ENCODE measurements at regions not wholly inside any gene's neighbourhood (a gene's known extent, or its start where the extent isn't known, plus 50 kb on each side); places are given as distances from the start of the nearest gene placed in this dataset.
"Not testable (repeated sequence)": the region's sequence is repeated elsewhere in the genome, so short reads cannot be mapped to it uniquely, and the experiment has no call there.

DNA sequence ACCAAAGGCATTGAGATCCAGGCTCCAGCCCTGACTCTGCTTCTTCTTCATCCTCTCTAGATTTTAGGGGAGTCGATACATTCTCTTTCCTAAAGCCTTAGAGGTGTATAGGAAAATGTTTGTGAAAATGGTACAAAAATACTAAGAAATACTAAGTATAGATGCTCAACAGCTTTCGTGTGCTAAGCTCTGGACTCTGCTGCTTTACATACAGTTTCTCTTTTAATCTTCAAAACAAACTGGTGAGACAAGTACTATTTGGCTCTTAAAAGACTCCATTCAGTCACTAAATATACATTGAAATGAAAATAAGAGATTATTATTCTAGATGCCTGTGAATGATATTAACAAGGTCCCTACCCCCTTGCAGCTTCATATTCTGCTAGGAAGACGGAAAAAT, 174.5 kb upstream of the TRPM3 start:
- ChIA-PET CTCF (interaction anchor here (0.8 to 1.3 kb wide), 2 partner anchors 10 to 1418 kb away, joined by 3 to 6 read pairs; no protein-coding TSS in a partner anchor), POLR2A (no interaction called here)

DNA sequence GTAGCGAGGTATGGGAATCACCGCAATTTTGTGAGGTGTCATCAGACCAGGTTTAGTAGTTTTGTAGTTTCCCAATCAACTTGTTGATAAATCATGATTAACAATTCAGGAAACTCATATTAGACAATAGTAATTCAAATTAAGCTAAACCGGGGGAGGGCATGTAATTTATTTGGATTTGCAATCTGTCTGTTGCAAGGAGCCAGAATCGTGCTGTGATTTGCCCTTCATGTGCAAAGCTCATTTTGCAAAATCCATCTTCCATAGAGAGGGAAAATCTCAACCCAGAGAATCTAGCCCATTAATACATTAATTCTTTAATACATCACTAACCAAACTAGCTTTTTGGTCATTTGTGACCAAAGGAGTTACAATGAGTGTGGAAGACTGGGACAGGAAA, 164.7 kb upstream of the TRPM3 start:
- POLR2A ChIA-PET: no interaction called here

DNA sequence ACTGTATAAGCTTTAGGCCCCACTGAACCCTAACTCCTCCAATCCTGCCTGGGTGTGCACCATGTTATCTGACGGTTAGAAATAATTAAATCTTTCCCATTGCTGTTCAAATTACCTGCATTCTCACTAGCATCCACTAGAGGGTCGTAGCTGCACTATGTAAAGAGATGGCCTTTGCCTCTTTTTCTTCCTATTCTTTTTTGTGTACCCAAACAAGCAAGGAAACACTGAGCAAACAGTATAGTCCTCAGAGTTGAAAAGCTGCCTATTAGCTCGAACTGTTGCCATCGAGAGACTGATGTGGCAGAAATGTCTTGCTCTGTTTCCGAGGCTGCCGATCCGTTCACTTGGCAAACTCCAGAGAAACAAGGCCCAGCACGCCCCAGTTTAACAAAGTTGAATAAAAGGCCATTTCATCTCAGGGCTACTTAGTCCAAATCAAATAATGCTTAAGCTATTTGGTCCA, 163.8 kb upstream of the TRPM3 start:
- CTCF ChIA-PET: interaction anchor here (0.6 to 1.1 kb wide), 5 partner anchors 10 to 645 kb away, joined by 3 to 7 read pairs (median 5); no protein-coding TSS in a partner anchor
- POLR2A ChIA-PET: no interaction called here

More for the DNA sequence above, 164.7 kb upstream of the TRPM3 start:
- CTCF ChIA-PET: interaction anchor here (0.6 to 1.1 kb wide), 3 partner anchors 9 to 198 kb away, joined by 3 to 6 read pairs (median 3); no protein-coding TSS in a partner anchor

DNA sequence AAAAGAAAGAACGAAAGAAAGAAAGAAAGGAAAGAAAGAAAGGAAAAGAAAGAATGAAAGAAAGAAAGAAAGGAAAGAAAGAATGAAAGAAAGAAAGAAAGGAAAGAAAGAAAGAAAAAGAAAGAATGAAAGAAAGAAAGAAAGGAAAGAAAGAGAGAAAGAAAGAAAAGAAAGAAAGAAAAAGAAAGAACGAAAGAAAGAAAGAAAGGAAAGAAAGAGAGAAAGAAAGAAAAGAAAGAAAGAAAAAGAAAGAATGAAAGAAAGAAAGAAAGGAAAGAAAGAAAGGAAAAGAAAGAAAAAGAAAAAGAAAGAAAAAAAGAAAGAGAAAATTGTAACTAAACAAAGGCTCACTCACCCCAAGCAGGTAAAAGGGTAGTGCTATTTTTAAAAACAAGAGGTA, 160.7 kb upstream of the TRPM3 start:
- CTCF ChIA-PET, POLR2A ChIA-PET: not testable (repeated sequence)

DNA sequence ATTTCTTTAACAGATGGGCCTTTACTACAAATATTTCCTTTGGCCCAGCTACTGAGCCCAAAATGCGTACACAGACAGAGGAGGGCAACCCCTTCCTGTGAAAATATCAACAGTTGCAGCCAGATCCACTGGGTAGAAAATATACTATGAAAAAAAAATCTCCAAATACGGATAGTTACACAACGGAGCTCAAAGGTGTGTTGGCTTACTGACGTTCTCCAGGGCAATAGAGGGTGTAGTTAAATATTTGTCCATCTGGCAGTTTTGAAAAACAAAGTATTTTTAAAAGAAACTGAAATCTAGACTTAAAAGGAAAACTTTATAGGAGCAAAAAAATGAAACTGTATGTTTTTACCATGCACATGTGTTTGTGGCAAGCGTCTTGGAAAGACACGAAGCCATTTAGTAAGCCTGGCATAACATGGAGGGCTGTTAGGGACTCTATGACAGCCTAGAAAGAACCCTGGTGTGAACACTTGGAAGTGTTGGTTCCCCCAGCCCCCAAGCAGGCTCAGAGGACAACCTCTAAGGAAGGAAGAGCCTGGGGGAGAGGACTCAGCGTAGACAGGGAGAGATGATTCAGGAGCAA, 157.8 kb upstream of the TRPM3 start:
- ChIA-PET POLR2A (no interaction called here), CTCF (no interaction called here)

DNA sequence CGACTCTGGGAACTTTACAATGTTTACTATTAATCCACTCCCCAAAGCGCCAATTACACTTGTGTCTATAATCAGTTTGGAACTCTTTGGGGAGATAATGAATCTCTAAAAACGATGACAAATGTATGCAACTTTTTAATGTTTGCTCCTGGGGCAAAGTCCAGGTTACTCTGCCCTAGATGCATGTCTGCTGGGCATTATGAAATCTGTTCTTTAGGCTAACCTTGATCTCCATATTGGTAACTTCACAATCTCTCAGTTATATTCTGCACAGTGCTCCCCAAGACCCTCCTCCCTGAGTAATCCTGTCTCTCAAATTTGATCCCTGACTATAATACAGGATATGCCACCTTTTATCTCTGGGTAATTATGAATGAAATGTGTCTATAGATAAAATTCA, 152.2 kb upstream of the TRPM3 start:
- ChIA-PET POLR2A (no interaction called here), CTCF (no interaction called here)

DNA sequence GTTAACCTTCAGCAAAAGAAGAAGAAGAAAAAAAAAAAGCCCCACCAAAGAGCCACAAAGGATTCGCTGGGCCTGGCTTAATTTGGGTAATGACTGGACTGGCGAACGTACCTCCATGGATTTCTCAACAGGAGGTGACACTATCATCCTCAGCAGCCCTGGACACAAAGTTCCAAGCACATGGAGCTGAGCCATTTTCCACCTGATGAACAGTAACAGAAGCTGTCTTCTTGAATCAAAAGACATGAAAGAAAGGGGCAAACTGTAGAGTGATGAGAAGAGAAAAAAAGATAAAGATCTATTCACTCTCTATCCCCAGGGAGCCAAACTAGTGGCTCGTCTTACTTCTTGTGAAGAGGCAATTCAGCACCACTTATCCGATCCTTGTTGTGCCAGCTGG, 150.2 kb upstream of the TRPM3 start:
- POLR2A ChIA-PET: no interaction called here
- CTCF ChIA-PET: interaction anchor here (1.3 kb wide), 1 partner anchor 13 kb away, joined by 7 read pairs; no protein-coding TSS in a partner anchor

DNA sequence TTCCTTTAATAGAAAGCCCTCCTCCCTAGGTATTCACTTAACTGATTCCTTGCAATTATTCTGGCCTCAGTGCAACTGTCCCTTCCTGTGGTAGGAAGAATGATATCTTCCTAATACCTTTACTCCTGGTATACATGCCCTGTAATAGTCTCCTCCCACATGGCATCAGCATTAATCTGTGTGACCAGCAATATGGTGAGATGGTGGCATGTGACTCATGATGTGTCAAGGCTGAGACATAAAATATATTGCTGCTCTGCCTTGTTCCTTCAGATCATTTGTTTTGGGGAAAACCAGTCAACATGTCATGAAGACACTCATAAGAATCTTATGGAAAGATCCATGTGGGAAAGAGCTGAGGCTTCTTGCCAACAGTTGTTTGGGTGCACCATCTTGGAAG, 149.1 kb upstream of the TRPM3 start:
- POLR2A ChIA-PET: no interaction called here
- CTCF ChIA-PET: interaction anchor here (1.3 kb wide), 1 partner anchor 14 kb away, joined by 7 read pairs; no protein-coding TSS in a partner anchor

DNA sequence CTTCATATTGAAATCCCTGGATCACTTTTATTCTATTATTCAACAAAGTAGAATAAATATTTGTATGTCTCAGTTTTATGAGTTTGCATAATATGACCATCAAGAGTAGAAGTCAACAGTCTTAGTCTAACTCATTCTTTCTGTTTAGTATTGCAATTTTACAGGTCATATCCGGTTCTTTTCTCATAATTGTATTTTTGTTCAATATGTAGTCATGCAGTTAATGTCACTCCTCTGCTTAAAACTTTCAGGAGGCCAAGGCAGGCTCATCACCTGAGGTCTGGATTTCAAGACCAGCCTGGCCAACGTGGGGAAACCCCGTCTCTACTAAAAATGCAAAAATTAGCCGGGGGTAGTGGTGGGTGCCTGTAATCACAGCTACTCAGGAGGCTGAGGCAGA, 148.4 kb upstream of the TRPM3 start:
- POLR2A ChIA-PET: no interaction called here

DNA sequence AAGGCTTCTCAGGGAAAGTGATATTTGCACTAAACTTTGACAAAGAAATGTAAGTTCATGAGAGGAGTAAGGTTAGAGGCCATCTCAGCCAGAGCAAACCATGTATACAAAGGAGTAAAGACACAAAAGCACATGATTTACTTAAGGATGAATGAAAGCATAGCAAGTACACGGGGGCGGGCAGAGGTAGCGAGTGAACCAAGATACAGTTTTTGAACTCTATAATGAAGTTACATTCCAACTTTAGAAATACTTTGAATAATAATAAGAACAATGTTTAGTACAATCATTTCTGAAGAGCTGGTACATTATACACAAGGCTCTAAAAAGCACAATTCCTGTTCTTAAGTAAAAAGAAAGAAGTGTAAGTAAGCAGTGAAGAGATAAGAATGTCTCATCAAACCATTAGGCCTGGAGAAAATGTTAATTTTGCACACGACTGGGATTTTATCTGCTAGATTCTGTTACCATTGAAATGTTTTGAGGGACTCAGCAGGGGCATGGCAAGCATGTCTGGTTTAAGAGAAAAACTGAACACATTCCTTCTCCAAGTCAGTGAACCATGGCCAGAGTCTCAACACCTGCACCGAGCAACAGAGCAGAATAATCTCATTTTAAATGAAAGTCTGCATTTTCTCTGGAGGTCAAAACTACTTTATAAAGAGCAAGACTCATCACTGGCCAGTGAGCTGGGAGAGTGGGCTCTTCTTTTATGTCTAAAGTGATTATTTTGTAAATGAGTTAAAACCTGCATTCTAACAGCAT, 147.6 kb upstream of the TRPM3 start:
- CTCF ChIA-PET: no interaction called here
- POLR2A ChIA-PET: no interaction called here

More for the DNA sequence above, 148.4 kb upstream of the TRPM3 start:
- CTCF ChIA-PET: no interaction called here

DNA sequence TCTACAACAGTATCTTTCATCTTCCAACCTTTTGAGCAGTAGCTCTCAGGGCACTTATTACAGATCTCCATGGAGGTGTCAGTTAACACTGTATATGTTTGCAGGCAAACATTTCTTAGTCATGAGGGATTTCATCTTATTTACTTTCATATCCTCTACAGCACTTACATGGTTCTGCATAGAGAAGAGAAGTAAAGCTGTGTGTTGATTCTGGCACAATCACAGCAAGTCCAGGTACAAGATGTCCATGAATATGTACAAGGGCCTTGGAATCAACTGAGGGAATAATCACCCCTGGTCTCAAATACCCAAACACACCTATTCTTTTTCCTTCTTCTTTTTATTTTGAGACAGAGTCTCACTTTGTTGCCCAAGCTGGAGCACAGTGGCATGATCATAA, 142.0 kb upstream of the TRPM3 start:
- ChIA-PET CTCF (no interaction called here), POLR2A (no interaction called here)

DNA sequence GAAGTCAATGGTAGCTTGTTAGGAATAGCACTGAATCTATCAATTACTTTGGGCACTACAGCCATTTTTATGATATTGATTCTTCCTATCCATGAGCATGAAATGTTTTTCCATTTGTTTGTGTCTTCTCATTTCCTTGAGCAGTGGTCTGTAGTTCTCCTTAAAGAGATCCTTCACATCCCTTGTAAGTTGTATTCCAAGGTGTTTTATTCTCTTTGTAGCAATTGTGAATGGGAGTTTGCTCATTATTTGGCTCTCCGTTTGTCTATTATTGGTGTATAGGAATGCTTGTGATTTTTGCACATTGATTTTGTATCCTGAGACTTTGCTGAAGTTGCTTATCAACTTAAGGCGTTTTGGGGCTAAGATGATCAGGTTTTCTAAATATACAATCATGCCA, 139.0 kb upstream of the TRPM3 start:
- CTCF ChIA-PET, POLR2A ChIA-PET: not testable (repeated sequence)

DNA sequence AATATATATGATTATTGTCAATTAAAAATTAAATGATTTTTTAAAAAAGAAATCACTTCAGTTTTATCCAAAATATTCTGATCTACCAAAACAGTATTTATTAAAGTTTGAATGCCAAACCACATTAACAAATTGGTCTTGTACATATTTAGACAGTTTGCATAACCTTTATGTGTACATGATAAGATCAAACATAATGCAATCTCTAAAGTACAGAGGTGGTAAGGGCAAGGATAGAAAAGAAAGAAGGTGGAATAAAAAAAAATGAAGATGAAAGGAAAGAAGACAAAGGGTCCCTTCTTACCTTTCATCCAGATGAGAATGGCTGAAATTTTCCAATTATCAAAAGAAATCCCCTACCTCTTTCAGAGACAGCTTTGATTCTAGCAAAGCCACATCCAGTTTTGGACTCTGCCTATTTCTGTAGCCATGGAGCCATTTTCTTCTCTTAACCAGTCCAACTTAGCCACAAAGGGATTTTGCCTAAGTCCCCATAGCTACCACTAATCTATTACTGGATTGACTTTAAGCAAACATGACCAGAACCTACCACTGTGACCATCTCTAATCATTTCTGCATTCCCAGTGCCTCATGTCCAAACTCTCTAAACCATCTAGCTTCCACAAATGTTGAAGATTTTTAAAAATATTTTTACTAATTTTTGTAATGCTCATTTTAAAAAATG, 133.3 kb upstream of the TRPM3 start:
- POLR2A ChIA-PET: no interaction called here
- CTCF ChIA-PET: no interaction called here

DNA sequence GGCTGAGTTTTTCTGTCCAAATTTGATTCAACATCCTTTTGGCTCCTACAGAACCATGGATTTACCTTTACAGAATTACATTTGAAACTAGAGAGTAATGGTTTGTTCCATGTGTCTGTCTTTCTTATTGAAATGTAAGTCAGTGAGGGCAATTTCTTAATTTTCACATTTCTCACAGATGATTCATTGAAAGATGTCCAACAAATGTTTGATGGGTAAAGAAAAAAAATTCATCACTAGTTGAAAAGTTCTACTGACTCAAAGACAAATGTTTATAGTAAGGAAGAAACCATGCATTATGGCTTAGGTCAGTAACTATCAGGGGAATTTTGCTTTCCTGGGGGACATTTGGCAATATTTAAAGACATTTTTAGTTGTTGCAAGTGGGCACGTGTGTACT, 131.6 kb upstream of the TRPM3 start:
- CTCF ChIA-PET: no interaction called here
- POLR2A ChIA-PET: no interaction called here

DNA sequence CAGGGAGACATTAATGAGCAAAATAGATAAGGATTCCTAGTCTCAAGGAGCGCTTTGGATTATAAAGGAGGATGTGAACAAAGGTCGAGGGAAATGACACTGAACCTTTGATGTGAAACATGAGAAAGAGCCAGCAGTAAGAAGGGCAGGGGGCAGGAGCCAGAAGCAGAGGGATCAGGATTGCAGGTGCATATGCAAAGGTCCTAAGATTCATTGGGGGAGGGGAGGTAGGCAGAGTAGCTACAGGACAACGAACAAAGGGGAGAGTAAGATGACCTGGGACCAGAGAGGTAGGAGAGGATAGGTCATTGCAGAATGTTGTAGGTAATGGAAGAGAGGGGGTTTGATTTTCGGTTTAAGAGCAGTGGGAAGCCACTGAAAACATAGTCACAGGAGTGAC, 129.2 kb upstream of the TRPM3 start:
- POLR2A ChIA-PET: no interaction called here
- CTCF ChIA-PET: interaction anchor here (1.8 kb wide), 1 partner anchor 610 kb away, joined by 4 read pairs; no protein-coding TSS in a partner anchor

DNA sequence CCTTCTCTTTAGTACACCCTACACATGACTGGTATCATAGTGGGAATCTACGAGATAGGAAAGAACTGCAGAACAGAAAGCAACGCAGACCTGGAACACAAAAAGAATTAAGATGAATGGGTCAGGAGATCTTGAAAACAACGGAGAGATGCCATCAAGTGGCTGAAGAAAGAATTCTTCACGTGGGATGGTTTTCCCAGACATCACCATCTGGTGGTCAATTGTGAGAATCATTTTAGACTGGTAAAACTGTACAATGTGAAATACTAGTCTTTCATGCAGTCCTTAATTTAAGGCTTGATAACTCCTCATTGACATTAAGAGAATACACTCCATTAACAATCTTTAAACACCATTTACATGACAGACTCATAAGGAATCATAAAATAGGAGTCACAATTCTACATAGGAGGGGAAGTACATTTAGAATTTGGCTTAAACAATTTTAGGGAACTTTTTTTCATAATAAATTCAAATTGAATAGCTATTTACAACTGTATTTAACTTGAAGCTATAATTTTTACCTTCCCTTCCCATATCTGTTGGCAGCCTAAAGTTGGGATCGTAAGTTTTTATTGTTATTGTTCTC, 128.4 kb upstream of the TRPM3 start:
- ChIA-PET POLR2A (no interaction called here), CTCF (no interaction called here)

DNA sequence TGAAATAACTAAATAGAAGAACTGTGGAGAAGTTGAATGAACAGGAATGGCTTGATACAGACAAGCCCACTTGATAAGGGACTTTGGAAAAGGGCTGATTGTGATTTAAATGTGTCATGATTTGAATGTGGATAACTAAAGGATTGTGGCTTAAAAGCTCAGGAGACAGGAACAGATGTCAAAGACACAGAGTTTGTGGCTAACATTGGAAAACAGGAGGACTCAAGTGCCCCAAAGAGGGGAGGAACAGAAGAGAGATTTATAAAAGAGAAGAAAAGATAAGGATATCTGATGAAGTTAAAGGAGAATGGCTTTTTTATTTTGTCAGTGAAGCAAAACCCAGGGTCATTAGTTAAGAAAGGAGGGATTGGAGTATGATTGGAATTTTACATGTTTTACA, 124.2 kb upstream of the TRPM3 start:
- POLR2A ChIA-PET: no interaction called here
- CTCF ChIA-PET: no interaction called here

DNA sequence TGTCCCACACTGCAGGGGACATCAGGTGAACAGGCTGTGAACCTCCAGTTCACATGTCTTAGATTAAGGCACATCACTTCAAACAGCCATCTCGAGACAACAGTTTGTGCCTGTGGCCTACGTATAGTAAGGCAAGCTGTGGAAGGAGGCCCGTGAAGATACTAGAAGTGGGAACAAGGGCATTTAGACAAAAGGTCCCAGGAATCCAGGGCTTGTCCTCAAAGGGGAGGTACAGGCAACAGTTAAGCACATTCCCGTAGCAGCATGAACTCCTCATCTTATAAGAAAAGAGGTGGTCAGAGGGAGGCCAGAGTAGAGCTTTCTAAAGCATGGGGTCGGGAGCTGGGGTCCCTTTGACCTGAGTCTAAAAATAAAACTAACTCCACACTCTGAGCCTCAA, 122.5 kb upstream of the TRPM3 start:
- CTCF ChIA-PET: no interaction called here
- POLR2A ChIA-PET: no interaction called here

DNA sequence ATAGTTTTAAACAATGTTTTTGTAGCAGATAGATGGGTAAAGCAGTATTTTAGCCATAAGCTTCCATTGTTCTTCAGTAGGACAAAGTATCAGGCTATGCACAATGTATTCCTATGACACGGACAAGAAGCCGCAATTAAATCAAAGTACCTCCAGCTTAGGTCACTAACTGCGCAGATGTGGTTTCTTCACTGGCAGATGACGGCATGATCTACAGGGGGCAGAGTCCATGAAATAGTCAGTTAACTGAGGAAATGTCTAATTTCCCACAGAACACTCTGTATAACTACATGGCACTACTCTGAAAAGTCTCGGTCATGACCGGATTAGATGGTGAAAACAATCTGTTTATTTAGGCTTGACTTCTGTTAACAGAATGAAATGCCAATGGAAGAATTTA, 120.7 kb upstream of the TRPM3 start:
- CTCF ChIA-PET: no interaction called here
- POLR2A ChIA-PET: no interaction called here

DNA sequence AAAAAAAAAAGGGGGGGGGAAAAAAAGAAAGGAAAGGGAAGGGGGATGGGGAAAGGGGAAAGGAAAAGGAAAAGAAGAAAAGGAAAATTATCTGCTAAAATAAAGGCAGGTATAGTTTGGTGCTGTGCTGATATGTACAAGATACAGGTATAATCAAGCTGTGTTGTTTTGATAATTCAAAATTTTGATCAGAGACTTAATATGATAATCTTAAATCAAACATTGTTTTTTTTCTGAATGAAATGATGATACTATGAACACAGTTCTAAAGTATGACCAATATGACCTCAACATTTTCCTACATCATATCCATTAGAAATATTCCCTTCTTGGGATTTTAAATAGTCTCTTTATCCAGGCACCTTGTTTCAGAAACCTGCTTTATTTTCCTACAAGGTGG, 115.6 kb upstream of the TRPM3 start:
- CTCF ChIA-PET: no interaction called here
- POLR2A ChIA-PET: no interaction called here

DNA sequence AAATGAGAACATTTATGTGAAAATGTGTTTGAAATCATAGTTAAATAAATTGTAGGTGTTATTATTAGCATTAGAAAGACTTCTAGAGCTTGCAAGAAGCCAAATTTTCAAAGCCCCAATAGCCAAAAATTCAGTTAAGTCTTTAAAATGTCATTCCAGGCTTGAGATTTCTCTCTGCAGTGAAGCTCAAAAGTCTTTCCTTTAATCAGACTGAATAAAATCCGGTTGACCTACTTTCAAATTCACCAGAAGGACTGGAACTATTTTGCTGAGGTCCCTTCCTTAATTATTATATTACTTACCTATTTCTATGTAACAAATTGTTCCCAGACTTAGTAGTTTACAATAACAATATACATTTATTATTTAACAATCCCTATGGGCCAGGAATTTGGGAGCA, 112.2 kb upstream of the TRPM3 start:
- POLR2A ChIA-PET: no interaction called here
- CTCF ChIA-PET: no interaction called here
